GM12872 (cell line): ENCODE measurements at regions not wholly inside any gene's neighbourhood (a gene's known extent, or its start where the extent isn't known, plus 50 kb on each side); places are given as distances from the start of the nearest gene placed in this dataset.

Source experiments
- TF ChIP-seq, protein P1 (sequence below): IDR thresholded peaks from 3 replicates; pipeline ENCODE4 v1.5.1; 2011; ENCODE audit warnings: low read depth, mild to moderate bottlenecking, low read length, moderate library complexity; ENCODE audit not compliant: insufficient read depth

DNA sequence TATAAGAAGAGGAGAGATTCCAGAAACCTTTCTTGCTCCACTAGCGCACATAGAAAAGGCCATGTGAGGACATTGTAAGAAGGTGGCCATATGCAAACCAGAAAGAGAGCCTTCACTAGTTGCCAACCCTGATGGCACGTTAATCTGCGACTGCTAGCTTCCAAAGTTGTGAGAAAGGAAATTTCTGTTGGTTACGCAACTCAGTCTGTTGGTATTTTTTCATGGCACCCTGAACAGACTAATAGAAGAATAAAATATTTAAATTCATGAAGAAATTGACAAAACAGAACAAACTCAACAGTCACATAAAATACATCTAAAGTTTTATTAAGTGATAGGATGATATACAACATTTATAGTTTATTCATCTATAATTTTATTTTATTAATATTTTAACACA is 625.9 kb upstream of the NRXN1 start:
- TF ChIP-seq, protein P1, sequence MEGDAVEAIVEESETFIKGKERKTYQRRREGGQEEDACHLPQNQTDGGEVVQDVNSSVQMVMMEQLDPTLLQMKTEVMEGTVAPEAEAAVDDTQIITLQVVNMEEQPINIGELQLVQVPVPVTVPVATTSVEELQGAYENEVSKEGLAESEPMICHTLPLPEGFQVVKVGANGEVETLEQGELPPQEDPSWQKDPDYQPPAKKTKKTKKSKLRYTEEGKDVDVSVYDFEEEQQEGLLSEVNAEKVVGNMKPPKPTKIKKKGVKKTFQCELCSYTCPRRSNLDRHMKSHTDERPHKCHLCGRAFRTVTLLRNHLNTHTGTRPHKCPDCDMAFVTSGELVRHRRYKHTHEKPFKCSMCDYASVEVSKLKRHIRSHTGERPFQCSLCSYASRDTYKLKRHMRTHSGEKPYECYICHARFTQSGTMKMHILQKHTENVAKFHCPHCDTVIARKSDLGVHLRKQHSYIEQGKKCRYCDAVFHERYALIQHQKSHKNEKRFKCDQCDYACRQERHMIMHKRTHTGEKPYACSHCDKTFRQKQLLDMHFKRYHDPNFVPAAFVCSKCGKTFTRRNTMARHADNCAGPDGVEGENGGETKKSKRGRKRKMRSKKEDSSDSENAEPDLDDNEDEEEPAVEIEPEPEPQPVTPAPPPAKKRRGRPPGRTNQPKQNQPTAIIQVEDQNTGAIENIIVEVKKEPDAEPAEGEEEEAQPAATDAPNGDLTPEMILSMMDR, result no peak

DNA sequence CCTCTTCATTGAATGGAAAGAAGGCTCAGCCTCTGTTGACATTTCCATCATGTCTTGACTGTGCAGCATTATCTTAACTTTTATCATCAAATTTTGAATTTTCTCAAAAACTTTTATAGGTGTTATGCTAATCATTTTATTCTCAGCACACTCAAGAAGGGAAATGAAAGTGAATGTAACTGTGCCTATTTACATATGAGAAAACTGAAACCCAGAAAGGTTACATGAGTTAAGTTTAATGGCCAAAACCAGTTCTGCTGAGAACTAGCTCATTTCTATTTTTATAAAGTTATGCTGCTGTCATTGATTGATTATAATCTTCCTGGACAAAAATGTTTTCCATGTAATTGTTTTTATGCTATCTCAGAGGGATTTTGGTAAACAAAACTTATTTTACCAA is 618.8 kb upstream of the NRXN1 start:
- TF ChIP-seq, protein P1, result no peak

DNA sequence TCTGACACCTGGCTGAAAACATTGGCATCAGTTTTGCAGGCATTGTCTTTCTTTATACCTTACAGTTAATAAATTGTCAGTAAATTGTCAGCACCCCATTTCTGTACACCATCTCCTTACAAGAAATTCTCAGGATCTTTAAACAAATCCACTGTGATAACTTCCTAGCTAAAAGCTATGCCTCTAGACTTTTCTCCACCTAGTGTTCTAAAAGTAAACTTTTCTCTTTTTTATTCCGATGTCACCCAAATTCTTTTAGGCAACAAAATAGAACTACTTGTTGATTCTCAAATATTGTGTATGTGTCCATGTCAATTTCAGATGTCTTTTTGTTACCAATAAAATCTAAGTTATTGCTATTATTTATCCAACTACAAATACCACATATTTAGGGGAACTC is 617.4 kb upstream of the NRXN1 start:
- TF ChIP-seq, protein P1, result no peak

DNA sequence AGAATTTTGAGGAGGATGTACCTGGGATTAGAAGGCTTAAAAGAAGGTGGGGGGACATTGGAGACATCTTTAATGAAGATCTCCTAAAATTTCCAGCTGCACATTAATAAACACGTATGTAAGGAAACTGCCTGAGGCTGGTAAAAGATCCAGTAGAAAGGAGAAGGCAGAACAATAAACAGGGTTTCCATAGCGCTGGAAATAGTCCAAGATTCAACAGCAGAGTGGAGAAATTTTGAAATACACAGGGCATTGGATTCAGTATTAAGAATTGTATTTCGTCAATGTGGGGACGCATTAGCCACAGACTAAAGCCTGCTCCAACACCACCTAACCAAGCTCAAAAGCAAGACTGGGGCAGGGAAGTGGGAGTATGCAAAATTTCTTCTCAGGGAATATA is 606.9 kb upstream of the NRXN1 start:
- TF ChIP-seq, protein P1, result no peak

DNA sequence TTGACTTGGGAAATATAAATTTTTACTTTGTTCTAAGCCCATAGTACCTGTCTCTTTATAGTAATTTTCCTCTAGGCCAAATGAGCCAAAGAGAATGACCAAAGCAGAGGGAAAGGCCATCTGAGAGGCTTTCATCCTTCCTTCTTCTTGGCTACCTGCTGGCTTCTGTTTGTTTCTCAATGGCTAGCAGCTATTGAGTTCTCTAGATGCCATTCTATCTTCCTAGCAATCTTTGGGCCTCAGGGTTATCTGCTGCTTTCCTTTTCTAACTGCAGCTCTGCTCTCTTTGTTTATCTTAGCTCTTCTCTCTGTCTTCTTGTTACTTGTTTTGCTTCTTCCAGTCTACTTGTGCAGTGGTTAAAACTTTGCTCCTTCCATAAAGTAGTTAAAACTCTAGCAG is 601.1 kb upstream of the NRXN1 start:
- TF ChIP-seq, protein P1, result no peak

DNA sequence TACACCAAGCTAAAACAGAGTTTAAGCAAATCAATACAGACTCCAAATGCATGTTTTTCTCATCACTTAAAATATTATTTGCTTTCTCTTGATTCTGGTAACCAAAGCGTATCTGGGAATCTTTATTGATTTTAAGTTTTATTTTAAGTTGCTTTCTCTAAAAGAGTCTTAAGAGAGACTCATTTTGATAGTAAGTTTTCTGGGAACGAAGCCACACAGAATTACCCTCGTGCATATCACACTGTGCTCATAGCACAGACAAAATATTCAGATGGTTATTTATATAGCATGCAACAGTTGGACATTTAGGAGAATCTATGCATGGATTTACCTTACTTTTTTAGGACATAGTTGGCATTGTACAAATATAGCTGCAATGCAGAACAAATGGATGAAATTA is 597.5 kb upstream of the NRXN1 start:
- TF ChIP-seq, protein P1, result no peak

DNA sequence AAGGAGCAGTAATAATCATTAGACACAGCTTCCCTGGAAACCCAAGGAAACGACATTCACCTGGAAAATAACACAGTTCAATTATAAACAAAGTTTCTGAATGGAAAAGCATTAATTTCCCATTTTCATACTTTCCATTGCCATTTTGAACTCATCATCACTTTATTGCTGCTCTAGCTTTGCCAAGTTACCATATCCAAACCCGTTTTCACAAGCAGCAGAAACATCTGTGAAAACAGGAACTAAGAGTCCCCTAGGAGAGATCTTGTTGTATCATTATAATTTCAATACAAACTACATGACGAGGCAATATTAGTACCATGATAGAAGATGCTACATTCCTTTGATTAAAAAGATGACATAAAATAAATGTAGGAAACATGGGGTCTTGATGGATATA is 597.0 kb upstream of the NRXN1 start:
- TF ChIP-seq, protein P1, result no peak

DNA sequence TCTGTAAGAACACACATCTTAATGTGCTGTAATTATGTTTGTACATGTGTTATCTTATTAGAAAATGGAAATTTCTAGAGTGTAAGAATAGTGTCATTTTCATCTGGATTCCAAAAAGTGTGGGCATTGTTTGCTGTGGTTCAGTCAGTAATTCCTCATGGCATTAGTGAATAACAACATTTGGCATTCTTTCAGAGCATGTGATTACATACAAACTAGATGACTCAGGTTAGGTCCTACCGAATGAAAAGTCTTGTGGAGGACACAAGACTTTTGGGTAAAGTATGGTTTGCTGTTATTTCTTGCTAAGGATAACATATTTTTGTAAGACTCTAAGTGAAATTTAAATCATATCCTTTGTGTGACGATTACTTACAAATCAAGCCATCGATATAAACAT is 593.1 kb upstream of the NRXN1 start:
- TF ChIP-seq, protein P1, result no peak
